K562 (cell line): ENCODE measurements at regions not wholly inside any gene's neighbourhood (a gene's known extent, or its start where the extent isn't known, plus 50 kb on each side); places are given as distances from the start of the nearest gene placed in this dataset.

Experiments
- CHD2 ChIP-seq: IDR thresholded peaks from 2 replicates; pipeline ENCODE4 v1.6.1; 2011; ENCODE audit warnings: low read depth, low read length
- EWSR1 ChIP-seq: fragments of 450-650 bp; IDR thresholded peaks from 2 replicates; pipeline ENCODE4 v1.6.1; 2018; ENCODE audit warnings: borderline replicate concordance, mild to moderate bottlenecking, low read depth, moderate library complexity; ENCODE audit not compliant: partially characterized antibody
- JUN ChIP-seq, 2 experiments: sonication (generic) in 1 of 2; formaldehyde crosslinking in 1 of 2; IDR thresholded peaks; 2 replicates each; pipeline versions ENCODE4 v1.6.1 to v1.8.0; 2012 to 2022; ENCODE audit warnings: borderline replicate concordance in 2 of 2, mild to moderate bottlenecking in 2 of 2, improper control_type of control experiment in 1 of 2, low read depth in 1 of 2, low read length in 1 of 2, missing genetic modification reagents in 1 of 2
- TRIM28 ChIP-seq: fragments of 450-650 bp; IDR thresholded peaks from 2 replicates; pipeline ENCODE4 v1.6.1; 2017
- ZBTB33 ChIP-seq: sonication (generic); formaldehyde crosslinking; IDR thresholded peaks from 2 replicates; pipeline ENCODE4 v1.8.1; 2023; ENCODE audit warnings: mild to moderate bottlenecking, missing genetic modification reagents
- ZFX ChIP-seq: sonication (generic); formaldehyde crosslinking; IDR thresholded peaks from 2 replicates; pipeline ENCODE4 v1.8.0; 2022; ENCODE audit warnings: mild to moderate bottlenecking, missing genetic modification reagents, moderate library complexity

DNA sequence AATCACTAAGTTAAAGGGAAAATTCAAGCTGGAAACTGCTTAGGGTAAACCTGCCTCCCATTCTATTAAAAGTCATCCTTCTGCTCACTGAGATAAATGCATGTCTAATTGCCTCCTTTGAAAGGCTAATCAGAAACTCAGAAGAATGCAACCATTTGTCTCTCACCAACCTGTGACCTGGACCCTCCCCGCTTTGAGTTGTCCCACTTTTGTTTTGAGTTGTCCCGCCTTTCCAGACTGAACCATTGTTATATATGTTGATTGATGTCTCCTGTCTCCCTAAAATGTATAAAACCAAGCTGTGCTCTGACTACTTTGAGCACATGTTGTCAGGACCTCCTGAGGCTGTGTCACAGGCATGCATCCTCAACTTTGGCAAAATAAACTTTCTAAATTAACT lies 378.4 kb downstream of the KIF20B start:
- TF ChIP-seq JUN (IDR thresholded peaks at IDR 0.05; ENCODE audit: borderline replicate concordance, low read depth, low read length) (no peak), JUN (CRISPR knock-in tag; IDR thresholded peaks at IDR 0.05; ENCODE audit: borderline replicate concordance) (no peak), CHD2 (no peak), EWSR1 (no peak), ZFX (no peak), ZBTB33 (CRISPR knock-in tag) (no peak), TRIM28 (no peak)
